Muscle layer of duodenum (tissue), 2 donors: ENCODE measurements at regions not wholly inside any gene's neighbourhood (a gene's known extent, or its start where the extent isn't known, plus 50 kb on each side); places are given as distances from the start of the nearest gene placed in this dataset.
"Not testable (repeated sequence)": the region's sequence is repeated elsewhere in the genome, so short reads cannot be mapped to it uniquely, and the experiment has no call there.

Experiments used
- H3K27ac ChIP-seq: one replicate; pipeline ENCODE4 v1.7.0; 2013; ENCODE audit warnings: mild to moderate bottlenecking, low read length
- H3K27me3 ChIP-seq: one replicate; pipeline ENCODE4 v1.7.0; 2013; ENCODE audit warnings: low read depth, mild to moderate bottlenecking, control low read depth, low read length
- H3K36me3 ChIP-seq, 2 donors: one replicate each; pipeline ENCODE4 v1.7.0; 2013; ENCODE audit warnings: low read length in 2 of 2, control low read depth in 1 of 2, mild to moderate bottlenecking in 1 of 2; ENCODE audit not compliant: insufficient read depth in 2 of 2, control insufficient read depth in 1 of 2
- H3K4me1 ChIP-seq, 2 donors: one replicate each; pipeline ENCODE4 v1.7.0; 2013; ENCODE audit warnings: low read length in 2 of 2, mild to moderate bottlenecking in 2 of 2, control low read depth in 1 of 2, moderate library complexity in 1 of 2; ENCODE audit not compliant: insufficient read depth in 2 of 2, control insufficient read depth in 1 of 2
- H3K4me3 ChIP-seq, 2 donors: one replicate each; pipeline ENCODE4 v1.7.0; 2013; ENCODE audit warnings: low read length in 2 of 2, low read depth in 1 of 2, mild to moderate bottlenecking in 1 of 2
- H3K9me3 ChIP-seq, 2 donors: one replicate each; pipeline ENCODE4 v1.7.0; 2013; ENCODE audit warnings: low read length in 2 of 2, control low read depth in 1 of 2, mild to moderate bottlenecking in 1 of 2; ENCODE audit not compliant: control insufficient read depth in 1 of 2
- donor health status: healthy.

- Histone ChIP-seq H3K4me3 (no peak overlapping the region), H3K36me3 (no peaks in the 10 kb centered on the region), H3K4me1 (peaks cover 0 to 3% of the 10 kb centered on the region in 2 donors), H3K27ac (no peak overlapping the region), H3K9me3 (no peaks in the 10 kb centered on the region), H3K27me3 (no peaks in the 10 kb centered on the region)
Observed at GRCh38 chr11:86144846-86145245, 76.0 kb upstream of the PICALM start.

GRCh38 chr11:86144087-86144486 lies 75.2 kb upstream of the PICALM start:
- H3K27ac ChIP-seq, H3K4me1 ChIP-seq, H3K27me3 ChIP-seq, H3K4me3 ChIP-seq, H3K9me3 ChIP-seq, H3K36me3 ChIP-seq: not testable (repeated sequence)

- Histone ChIP-seq H3K9me3 (no peaks in the 10 kb centered on the region), H3K4me3 (no peak overlapping the region), H3K4me1 (no peaks in the 10 kb centered on the region), H3K27ac (peak overlapping the region; percentile 10), H3K27me3 (no peaks in the 10 kb centered on the region), H3K36me3 (no peaks in the 10 kb centered on the region)
Observed at GRCh38 chr11:86143087-86144030, 74.5 kb upstream of the PICALM start.

GRCh38 chr11:86142170-86142569 lies 73.3 kb upstream of the PICALM start:
- Histone ChIP-seq H3K27me3 (no peaks in the 10 kb centered on the region), H3K4me1 (no peaks in the 10 kb centered on the region), H3K9me3 (no peaks in the 10 kb centered on the region), H3K4me3 (no peak overlapping the region), H3K27ac (no peak overlapping the region), H3K36me3 (no peaks in the 10 kb centered on the region)

DNA sequence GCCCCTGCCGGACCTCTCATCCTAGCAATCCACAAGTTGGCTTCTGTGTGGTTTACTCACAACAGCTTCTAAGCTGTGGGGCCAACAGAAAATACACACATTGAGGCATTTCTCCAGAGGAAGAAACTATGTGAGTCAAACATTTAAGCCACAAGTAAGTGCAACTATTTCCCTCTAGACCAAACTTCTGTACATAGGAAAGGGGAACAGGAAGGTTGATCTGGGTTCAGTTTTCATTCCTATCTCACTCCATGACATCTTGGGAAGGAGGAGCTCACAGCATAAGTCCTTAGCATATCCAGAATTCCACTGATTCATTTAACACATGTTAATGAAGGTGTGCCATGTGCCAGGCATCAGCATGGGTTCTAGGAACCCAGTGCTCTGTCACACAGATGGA lies 72.8 kb upstream of the PICALM start:
- H3K27me3 ChIP-seq: no peaks in the 10 kb centered on the region
- H3K4me3 ChIP-seq: no peak overlapping the region

DNA sequence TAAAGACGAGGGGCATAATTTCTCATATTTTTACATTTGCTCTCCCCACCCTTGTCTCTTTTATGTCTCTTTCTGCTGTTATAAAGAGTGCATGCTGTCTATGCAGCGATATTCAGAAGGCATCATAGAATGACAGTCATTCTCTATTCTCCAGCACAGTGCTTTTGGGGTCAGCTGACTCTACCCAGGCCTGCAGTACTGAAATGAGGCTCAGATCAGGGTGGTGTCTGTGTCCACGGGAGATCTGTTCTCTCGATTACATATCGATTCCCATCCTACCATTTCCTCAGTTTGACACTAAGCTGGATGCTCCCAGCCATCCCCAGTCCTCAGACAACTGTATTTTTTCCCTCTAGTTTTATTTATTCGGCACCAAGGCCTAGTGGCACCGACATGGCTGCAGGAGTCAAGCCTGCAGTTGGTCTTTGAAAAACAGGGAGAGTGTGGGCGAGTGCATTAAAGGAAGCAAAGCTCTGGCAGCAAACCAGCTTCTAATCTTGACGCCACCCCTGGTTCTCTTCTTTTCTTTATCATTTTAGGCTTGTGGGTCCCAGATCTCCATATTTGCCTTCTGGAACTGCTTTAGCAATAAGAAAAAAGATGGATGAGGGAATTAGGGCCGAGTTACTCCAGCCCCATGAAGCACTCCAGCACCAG lies 71.6 kb upstream of the PICALM start:
- Histone ChIP-seq H3K4me3 (no peak overlapping the region), H3K27ac (no peak overlapping the region), H3K36me3 (no peaks in the 10 kb centered on the region), H3K4me1 (peaks cover 0 to 5% of the 10 kb centered on the region in 2 donors), H3K9me3 (no peaks in the 10 kb centered on the region), H3K27me3 (no peaks in the 10 kb centered on the region)

More for the DNA sequence above, 72.8 kb upstream of the PICALM start:
- no peaks in the 10 kb centered on the region for H3K4me1 ChIP-seq
- H3K27ac ChIP-seq: no peak overlapping the region
- H3K9me3 ChIP-seq: no peaks in the 10 kb centered on the region
- no peaks in the 10 kb centered on the region for H3K36me3 ChIP-seq

DNA sequence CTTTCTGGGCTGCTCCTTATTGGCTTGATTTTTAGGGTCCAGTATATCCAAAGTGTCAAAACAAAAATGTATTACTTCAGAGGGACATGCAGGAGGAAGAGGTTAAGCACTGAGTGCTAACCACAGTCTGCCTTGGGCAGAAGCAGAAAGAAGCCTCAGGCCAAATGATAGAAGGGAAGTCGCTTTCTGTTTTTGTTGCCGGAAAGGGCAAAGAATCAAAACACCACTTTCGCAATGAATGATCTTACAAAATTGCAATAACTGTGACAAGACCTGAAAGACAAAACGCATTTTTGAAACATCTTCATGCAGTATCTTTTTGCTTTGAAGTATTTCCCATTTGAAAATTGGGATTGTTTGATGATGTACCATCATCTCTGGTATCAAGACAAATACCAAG lies 70.1 kb upstream of the PICALM start:
- H3K4me3 ChIP-seq: no peak overlapping the region
- H3K4me1 ChIP-seq: peaks cover 5 to 7% of the 10 kb centered on the region in 2 donors
- peak overlapping the region; percentile 19 for H3K27ac ChIP-seq
- H3K9me3 ChIP-seq: no peaks in the 10 kb centered on the region
- H3K36me3 ChIP-seq: no peaks in the 10 kb centered on the region
- H3K27me3 ChIP-seq: no peaks in the 10 kb centered on the region

DNA sequence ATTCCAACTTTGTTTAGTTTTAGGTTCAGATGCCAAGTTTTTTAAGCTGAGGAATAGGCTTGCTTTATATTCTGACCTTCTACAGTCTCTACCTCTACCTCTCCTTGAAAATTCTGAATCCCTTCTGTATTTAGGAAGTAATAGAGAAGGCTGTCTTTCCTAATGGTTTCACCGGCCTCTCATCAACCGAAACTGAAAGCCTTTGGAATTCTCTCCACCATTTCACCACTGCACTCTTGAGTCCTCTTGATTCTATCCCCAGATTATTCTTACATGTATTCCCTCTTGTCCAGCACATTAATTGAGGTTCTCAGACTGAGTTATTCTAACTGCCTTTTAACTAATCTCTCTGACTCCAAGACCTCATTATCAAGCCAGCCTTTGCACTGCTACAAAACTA lies 67.7 kb upstream of the PICALM start:
- Histone ChIP-seq H3K9me3 (no peaks in the 10 kb centered on the region), H3K27ac (peak overlapping the region; percentile 4)

DNA sequence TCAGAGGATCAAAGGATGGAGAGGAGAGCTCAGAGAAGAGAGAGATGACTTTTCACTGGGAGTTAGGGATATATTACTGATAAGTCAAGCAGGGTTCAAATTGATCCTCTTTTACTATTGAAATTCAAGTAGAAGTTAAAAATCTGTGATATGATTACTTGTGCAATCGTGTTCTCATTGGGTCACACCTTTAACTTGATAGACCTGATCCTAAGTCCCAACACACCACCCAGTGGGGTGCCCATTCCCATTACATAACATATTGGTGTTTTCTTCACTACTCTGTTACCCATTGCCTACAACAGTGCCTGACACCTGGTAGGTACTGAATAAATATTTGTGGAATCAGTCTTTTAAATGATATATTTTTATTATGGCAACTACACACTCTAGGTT lies 66.4 kb upstream of the PICALM start:
- Histone ChIP-seq H3K9me3 (no peaks in the 10 kb centered on the region), H3K4me1 (peaks cover 5 to 7% of the 10 kb centered on the region in 2 donors), H3K27ac (peak overlapping the region; percentile 6), H3K4me3 (no peak overlapping the region), H3K36me3 (no peaks in the 10 kb centered on the region), H3K27me3 (no peaks in the 10 kb centered on the region)

More for the DNA sequence above, 67.7 kb upstream of the PICALM start:
- H3K36me3 ChIP-seq: no peaks in the 10 kb centered on the region
- H3K4me1 ChIP-seq: peaks cover 5 to 7% of the 10 kb centered on the region in 2 donors
- H3K27me3 ChIP-seq: no peaks in the 10 kb centered on the region
- H3K4me3 ChIP-seq: peak overlapping the region in 1 of 2 donors; percentile 28

DNA sequence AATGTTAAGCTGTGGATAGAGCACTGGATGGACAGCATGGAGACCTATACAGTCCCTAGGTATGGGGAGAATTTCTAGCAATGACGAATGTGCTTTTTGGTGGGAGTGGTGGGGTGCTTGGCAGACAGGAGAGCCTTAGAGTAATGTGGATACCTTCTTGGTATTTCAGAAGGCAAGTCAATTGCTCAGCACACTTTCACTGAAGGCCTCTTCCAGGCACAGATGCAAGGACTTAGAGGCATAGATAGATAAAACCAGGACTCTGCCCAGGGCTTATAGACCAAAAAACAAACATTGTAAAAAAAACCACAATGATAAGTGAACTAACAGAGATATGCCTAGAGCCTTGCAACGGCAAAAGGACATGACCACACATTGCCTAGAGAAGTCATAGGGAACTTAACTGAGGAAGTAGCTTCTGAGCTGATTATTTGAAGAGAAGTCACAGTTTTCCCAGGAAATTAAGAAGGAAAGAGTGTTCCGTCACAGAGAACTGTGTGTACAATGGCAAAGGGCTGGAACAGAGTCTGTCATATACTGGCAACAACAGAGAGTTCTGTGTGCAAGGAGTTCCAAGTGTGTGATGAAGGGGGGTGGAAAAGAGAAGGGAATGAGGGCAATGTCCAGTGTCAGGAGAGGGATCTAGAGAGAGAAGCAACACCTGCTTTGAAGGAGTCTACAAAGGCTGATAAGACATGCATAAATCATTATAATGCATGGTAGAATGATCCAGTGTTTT lies 65.9 kb upstream of the PICALM start:
- Histone ChIP-seq H3K27me3 (no peaks in the 10 kb centered on the region), H3K9me3 (no peaks in the 10 kb centered on the region), H3K4me1 (peaks cover 5 to 7% of the 10 kb centered on the region in 2 donors), H3K36me3 (no peaks in the 10 kb centered on the region), H3K4me3 (no peak overlapping the region), H3K27ac (peak overlapping the region; percentile 6)

DNA sequence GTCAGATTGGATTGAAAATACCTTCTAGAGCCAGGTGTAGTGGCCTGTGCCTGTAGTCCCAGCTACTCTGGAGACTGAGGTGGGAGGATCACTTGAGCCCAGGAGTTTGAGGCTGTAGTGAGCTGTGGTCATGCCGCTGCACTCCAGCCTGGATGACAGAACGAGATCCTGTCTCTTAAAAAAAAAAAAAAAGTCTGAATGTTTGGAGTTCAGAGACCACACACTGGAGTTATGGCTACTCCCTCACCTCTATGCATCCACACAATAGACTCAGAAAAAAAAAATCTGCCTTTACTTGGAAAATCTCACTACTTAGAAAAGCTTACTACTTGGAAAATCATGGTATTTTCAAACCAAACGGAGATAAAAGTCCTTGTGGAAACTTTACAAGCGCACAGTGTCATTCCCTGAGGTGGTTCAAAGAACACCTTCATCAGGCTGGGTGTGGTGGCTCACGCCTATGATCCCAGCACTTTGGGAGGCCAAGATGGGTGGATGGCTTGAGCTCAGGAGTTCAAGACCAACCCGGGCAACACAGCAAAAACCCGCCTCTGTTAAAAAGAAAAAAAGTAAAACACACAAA lies 63.9 kb upstream of the PICALM start:
- no peaks in the 10 kb centered on the region for H3K27me3 ChIP-seq
- no peak overlapping the region for H3K27ac ChIP-seq

More for the DNA sequence above, 63.9 kb upstream of the PICALM start:
- no peak overlapping the region for H3K4me3 ChIP-seq
- H3K9me3 ChIP-seq: no peaks in the 10 kb centered on the region
- H3K4me1 ChIP-seq: peaks cover 5 to 7% of the 10 kb centered on the region in 2 donors
- H3K36me3 ChIP-seq: no peaks in the 10 kb centered on the region
